ENCODE measurements at regions not wholly inside any gene's neighbourhood (a gene's known extent, or its start where the extent isn't known, plus 50 kb on each side); places are given as distances from the start of the nearest gene placed in this dataset.
"Not testable (repeated sequence)": the region's sequence is repeated elsewhere in the genome, so short reads cannot be mapped to it uniquely, and the experiment has no call there.

DNA sequence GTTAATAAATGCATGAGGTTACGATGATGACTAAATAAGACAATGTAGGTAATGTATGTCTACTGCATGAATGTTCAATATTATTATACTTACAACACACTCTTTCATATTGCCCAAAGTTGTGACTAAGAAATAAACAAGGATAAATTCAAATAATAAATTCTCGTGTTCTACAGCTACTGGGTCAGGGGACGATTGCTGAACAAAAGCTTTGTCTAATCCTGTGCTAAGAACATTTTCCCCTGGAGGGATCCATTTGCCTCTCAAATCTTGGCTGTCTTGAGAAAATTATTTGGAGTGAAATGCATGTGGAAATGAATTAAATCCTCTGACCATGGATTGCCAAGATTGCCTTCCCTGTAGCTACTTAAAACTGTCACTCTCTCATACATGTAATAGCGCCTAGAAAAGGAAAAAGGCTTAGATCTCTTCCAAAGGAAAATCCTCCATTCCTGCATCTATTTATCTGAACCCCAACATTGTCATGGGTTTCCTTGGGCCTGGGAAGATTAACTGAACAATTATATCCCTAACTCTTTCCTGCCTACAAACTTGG, 893.8 kb upstream of the ACO1 start:
- no peak for DNase-seq (ENCODE audit: low read depth in 2 of 3, low spot score in 2 of 3)

DNA sequence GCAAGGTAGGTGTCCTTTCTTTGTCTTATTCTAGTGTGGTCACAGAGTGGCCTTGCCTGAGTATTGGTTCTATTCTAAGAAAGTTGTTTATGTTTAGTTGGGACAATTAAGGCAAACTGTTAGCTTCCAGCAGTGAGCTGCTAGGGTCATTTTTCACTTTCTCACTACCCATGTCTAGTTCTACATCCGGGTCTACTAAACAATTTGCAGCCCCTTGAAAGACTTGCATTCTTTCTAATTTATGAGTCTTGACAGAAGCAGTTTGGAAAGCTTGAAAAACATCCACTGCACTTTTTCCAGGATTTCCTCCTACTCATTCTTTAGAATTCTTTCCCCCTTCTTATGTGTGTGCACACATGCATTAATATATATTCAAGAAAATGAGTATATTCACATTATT, 892.2 kb upstream of the ACO1 start:
- no peak for DNase-seq (ENCODE audit: low read depth in 2 of 3, low spot score in 2 of 3)

DNA sequence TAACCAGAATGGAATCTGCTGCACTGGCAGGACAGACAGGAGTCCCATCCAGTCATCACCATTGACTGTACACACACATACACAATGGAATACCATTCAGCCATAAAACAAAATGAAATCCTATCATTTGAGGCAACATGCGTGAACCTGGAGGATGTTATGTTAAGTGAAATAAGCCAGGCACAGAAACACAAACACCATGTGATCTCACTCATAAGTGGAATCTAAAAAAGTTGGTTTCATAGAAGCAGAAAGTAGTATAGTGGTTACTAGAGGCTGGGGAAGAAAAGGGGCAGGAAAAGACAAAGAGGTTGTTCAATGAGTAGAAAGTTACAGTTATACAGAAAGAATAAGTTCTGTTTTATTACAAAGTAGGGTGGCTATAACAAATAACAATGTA, 884.0 kb upstream of the ACO1 start:
- no peak for DNase-seq (ENCODE audit: low read depth in 2 of 3, low spot score in 2 of 3)

DNA sequence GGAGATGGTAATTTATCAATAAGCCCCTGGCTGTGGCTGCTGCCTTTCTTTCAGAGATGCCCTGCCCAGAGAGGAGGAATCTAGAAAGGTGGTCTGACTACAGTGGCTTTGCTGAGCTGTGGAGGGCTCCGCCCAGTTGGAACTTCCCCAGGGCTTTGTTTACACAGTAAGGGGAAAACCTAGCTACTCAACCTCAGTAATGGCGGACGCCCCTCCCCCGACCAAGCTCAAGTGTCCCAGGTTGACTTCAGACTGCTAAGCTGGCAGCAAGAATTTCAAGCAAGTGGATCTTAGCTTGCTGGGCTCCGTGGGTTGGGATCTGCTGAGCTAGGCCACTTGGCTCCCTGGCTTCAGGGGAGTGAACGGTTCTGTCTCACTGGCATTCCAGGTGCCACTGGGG, 865.4 kb upstream of the ACO1 start:
- DNase-seq (ENCODE audit: low read depth in 2 of 3, low spot score in 2 of 3): no peak

DNA sequence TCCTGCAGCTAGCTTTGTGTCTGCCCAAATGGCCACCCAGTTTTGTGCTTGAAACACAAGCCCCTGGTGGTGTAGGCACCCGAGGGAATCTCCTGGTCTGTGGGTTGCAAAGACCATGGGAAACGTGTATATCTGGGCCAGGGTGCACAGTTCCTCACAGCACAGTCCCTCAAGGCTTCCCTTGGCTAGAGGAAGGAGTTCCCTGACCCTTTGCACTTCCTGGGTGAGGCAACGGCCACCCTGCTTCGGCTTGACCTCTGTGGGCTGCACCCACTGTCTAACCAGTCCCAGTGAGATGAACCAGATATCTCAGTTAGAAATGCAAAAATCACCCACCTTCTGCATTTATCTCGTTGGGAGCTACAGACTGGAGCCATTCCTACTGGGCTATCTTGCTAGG, 865.0 kb upstream of the ACO1 start:
- no peak for DNase-seq (ENCODE audit: low read depth in 2 of 3, low spot score in 2 of 3)

DNA sequence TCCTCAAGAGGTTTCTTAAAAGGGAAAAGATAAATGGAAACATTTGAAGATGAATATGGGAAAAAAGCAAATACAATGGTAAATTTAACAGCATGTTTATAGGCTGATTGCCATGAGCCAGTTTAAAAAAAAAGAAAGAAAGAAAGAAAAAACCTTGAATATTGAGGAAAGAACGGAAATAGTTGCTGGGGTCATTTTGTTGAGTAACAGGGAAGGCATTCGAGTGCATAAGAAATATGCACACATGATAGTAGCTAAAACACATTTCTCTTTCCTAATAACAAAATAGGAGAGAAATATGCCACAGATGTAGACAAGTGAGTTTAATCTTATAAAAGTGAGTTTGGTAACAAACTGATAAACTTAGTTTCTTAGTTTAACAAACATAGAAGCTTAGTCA, 864.6 kb upstream of the ACO1 start:
- no peak for DNase-seq (ENCODE audit: low read depth in 2 of 3, low spot score in 2 of 3)

DNA sequence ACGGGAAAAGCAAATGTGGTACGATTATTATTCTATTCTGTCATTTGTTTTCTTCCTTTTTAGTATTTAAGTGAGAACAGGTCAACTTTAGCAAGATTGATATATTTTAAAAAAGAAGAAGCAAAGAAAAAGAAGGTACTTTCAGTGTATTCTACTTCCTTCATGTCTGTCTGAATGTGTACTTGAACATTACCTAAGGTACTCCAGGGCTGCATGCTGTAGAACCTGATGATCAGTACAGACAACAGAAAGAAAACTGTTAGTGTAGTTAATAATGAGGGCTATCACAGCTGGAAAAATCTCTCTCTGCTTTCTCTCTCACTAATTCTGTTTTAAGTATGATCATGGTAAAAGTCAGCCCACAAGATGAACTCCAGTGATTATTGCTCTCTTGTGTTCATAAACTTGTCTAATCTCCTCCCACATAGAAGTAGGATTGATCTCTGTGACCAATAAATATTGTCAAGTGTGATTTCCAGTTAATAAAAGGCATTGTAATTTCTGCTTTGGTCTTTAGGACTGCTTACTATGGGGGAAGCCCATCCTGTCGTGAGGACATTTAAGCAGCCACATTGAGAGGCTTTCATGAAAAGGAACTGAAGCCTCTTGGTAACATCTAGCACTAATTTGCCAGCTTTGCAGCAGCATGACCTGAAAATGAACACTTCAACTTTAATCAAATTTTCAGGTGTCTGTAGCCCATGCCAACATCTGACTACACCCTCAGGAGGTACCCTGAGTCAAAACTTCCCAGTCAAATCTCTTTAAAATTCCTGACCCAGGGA, 864.0 kb upstream of the ACO1 start:
- DNase-seq (ENCODE audit: low read depth in 2 of 3, low spot score in 2 of 3): no peak

DNA sequence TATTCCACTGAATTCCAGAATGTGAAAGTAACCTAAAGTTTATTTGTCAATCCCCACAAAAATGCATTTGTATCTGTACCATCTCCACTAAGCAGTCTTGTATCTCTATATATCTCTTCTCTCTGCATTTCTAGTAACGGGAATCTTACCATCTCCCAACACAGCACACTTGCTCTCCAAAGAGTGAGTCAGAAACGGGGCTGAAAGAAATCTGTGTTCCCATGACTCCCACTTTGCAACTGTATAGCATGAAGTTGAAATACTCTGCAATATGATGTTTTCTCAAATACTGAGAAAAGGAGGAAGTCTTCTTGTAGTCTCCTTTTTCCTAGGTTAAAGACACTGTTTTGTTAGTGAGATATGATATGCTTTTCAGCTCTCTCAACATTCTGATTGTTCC, 848.8 kb upstream of the ACO1 start:
- DNase-seq (ENCODE audit: low read depth in 2 of 3, low spot score in 2 of 3): no peak

DNA sequence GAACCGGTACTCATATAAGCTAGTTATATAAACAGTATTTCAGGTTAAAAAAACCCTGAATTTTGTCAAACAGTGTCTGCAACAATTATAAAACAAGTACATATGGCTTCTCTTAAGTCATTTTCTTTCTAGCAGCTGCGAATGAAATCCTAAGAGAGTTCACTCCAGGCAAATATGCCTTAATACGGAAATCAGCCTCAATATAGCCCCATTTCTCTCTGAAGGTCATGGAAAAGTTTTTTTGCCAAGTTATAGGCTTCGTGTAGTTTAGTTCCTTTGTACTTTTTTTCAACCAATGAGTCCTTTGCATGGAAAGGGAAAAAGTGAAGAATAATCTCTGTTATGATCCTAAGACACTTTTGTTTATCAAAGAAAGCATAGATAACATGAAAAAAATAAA, 848.0 kb upstream of the ACO1 start:
- no peak for DNase-seq (ENCODE audit: low read depth in 2 of 3, low spot score in 2 of 3)

DNA sequence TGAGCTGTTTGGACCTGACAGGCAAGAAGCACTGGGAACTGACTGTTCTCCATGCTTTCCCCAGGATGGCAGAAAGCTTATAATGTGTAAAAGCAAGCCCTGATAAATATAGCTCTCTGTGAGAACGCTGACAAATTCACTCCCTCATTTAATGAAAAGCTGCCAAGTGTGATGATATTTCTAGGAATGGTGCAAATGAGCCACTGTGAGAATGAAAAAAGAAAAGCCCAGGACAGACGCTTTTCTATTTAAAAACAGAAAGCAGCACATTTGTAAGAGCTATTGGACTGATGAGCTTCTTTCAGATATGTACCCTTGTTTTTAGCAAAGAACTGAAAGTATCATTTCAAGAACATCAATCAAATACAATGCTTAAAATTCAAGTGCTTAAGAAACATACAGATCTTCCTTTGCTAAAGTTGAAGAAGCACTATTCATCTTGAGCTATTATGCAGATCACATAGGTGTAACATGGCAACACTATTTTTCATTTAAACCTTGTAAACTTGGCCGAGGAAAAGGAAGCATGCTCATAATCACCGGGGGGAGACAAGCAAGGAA, 842.6 kb upstream of the ACO1 start:
- DNase-seq (ENCODE audit: low read depth in 2 of 3, low spot score in 2 of 3): no peak

DNA sequence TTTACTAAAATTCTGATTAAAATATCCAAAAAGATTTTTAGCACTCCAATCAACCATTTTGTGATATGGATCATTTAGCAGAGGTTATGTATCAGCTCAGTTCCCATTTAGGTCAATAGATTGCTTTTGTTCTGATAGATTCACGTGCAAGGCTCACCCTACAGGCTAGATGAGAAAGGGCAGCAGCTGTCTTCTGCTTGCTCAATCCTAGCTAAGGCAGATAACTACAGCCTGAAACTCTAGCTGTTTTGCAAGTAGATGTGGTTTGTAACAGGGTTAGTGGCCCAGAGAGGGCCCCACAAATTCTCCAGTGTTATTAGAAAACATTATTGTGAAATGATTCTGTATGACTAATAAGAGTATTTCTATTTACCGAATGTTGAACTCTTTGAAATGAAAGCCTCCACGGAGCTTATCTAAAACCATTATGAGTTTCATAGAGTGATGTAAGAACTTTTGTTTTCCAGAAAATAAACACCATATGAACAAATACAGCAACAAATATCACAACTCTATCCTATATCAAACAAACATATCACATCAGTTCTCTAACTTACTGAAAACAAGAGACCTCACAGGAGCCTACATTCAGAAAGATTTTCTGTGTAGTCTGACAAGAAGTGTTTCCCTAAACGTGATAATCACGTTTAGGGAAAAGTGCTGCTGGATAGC, 841.9 kb upstream of the ACO1 start:
- DNase-seq (ENCODE audit: low read depth in 2 of 3, low spot score in 2 of 3): peak in 1 of 3 donors; percentile 5

DNA sequence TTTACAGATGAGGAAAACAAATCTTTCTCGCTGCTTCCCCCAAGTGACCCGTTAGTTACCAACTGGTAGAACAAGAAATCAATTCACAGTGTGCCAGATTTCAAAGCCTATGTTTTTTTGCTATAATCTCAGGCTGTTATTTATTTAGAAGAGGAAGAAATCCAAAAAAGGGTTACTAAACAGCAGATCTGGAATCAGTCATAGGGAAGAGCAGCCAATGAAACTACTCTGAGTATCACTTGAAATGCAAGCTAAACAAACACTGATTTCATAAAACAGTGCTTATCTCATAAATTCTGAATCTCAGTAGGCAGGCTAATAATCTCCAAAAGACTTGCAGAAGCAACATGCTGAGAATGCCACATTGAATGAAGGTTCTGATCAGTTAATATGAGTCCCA, 829.5 kb upstream of the ACO1 start:
- DNase-seq (ENCODE audit: low read depth in 2 of 3, low spot score in 2 of 3): no peak

DNA sequence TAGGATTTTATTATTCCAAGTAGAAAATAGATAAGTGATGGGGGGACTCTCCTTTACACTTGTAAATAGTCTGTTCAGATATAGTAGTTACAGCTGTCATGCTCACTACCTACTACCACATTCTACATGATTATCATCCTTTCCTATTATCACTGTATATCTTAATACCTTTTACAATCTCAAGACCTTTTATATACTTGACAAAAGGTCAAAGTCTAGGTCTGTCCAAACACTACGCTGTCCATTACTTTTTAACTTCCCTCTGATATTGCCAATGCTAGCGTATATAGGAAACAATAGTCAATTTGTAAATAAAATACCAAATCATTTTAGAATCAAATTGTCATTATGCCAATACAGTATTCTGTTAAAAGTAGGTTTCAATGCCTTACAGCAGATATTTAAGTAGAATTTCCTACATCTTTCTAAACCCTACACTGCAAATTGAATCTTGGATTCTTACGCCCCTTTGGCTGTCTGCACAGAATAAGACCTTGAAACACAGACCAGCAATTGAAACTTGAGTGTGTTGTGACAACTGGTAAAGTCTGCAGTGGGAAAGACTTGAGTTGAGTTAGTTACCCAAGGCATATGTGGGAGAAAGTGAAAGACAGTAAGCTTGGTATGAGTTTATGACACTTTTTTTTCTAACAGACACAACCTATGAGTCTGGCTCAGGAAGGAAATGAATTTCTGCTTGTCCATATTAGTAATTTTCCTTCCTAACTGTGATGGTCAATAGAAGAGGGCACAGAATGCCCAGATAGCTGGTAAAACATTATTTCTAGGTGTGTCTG, 827.6 kb upstream of the ACO1 start:
- DNase-seq (ENCODE audit: low read depth in 2 of 3, low spot score in 2 of 3): no peak

DNA sequence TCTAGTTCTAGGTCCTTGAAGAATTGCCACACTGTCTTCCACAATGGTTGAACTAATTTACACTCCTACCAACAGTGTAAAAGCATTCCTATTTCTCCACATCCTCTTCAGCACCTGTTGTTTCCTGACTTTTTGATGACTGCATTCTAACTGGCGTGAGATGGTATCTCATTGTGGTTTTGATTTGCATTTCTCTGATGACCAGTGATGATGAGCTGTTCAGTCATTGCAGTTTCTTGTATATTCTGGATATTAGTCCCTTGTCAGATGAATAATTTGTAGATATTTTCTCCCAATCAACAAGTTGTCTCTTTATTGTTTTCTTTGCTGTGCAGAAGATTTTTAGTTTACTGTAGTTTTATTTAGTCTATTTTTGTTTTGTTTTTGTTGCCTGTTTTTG, 812.3 kb upstream of the ACO1 start:
- not testable (repeated sequence) for DNase-seq (ENCODE audit: low read depth in 2 of 3, low spot score in 2 of 3)

DNA sequence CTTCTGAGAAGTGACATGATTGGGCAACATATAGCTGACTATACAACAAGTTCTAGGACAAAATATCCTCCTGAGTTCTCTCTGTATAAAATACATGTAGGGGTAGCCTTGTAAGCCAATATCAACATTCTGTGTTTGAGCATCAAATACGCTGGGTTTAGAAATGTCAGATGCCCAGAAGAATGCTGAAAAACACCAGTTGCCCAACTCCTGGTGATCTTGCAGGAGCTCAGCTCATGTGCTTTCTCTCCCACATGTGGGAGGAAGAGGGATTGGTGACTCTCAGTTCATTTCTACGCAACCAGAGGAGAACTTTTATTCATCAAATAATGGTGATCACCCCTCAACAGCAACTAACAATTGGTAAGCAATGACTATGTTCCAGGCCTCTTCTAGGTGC, 810.9 kb upstream of the ACO1 start:
- no peak for DNase-seq (ENCODE audit: low read depth in 2 of 3, low spot score in 2 of 3)

DNA sequence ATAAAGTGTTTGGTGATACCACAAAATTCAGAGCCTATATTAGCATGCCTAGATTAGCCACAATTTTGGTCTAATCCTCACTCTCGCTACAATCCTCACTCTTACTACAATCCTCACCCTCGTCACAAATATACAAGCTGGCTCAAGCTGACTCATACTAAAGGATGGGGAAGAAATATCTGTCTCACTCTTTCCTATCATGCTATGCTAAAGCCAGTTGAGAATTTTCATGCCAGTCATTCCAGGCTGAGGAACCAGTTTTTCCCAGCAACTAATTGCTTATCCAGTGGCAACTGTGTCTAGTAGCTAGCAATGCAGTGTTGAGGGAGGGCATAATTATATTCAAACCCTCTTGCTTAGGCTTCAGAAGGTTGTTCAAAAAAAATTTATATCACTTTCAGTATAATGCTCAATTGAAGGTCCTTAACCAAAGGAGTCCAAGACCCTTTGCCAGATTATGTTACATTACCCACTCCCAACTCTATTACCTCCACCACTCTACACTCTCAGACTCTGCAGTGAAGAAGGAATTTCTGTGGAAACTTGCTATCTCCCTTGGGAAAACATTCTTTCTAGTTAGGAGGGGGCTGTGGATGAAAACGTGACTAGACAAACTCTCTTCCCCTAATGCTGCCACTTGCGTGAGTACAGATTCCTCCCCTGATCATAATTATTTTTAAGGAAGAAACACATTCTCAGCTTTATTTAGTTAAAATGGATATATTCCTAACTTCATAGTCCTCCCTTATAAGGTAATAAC, 810.3 kb upstream of the ACO1 start:
- DNase-seq (ENCODE audit: low read depth in 2 of 3, low spot score in 2 of 3): no peak

DNA sequence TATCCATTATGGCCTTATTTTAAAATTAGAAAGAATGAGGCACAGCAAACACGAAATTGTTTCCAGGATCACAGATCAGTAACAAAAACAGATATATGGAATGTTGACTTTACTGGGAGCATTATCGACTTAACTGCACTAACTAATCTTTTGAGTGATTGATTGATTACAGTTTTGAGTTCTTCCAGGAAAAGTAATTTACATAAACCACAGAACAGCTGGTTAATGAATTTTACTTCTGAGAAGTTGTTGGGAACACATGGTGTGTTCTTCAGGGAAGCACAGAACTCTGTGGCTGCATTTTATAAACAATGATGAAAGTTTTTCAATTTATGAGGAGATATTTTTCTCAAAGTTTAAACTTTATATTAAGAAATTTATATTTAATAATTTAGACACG, 802.4 kb upstream of the ACO1 start:
- DNase-seq (ENCODE audit: low read depth in 2 of 3, low spot score in 2 of 3): no peak

DNA sequence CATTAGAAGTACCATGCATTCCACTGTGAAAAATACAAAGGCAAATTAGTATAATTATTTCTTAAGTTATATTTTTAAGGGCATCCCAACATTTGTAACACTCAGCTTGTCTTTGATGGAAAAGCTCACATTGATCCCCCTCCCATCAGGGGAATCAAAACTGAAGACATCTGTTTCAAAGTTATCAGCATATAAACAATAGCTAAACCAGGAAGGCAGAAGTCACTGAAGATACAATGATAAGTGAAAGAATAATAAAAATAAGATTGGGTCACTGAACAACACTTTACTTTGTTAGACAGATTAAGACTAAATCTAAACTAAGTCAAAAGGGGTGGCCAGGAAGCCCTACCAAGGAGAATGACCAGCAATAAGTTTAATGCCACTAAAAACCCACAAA, 801.9 kb upstream of the ACO1 start:
- no peak for DNase-seq (ENCODE audit: low read depth in 2 of 3, low spot score in 2 of 3)

DNA sequence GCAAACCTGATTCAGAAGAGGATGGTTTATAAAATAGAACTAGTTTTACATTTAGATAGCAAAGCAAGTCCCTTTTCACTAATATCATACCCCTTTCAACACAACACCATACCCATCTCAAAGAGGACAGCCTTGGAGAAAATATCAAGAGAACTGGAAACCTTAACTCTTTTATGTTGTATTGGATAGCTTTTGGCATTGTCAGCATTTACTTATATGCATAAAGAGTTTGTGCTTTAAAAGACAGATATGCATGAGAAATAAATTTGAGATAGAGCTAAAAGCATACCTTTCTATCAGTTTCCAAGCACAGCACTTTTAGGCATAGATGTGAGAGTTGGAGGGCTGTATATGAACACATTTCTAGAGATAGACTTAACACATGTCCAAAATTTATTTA, 799.3 kb upstream of the ACO1 start:
- no peak for DNase-seq (ENCODE audit: low read depth in 2 of 3, low spot score in 2 of 3)

DNA sequence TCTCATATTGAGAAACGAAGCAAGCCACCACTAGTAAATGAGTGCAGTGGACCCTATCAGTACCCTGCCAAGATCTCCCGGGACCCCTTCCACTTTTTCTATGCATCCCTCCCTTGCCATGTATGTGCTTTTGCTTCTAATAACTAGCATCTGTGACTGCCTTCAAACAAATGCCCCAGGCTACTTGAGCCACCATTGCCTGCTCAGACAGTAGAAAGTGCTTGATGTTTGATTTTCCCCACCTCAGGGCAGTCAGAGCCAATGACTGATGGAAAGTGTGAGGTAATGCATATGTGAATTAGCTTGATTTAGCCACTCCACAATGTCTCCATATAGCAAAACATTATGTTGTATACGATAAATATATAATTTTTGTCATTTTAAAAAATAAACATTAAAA, 797.3 kb upstream of the ACO1 start:
- no peak for DNase-seq (ENCODE audit: low read depth in 2 of 3, low spot score in 2 of 3)

Measured in hematopoietic multipotent progenitor cell (in vitro differentiated cells).